Epithelial cell of esophagus (primary cell): ENCODE measurements at regions not wholly inside any gene's neighbourhood (a gene's known extent, or its start where the extent isn't known, plus 50 kb on each side); places are given as distances from the start of the nearest gene placed in this dataset.

Experiments used
- DNase-seq: peaks from one replicate; pipeline ENCODE4 v3.0.0; 2010; ENCODE audit warnings: low read depth
- H3K4me3 ChIP-seq: 2 replicates; pipeline ENCODE4 v1.5.1; 2011; ENCODE audit warnings: mild to moderate bottlenecking, low read length, control low read depth
- TF ChIP-seq, protein P1 (sequence below): IDR thresholded peaks from 2 replicates; pipeline ENCODE4 v1.5.1; 2011; ENCODE audit warnings: low read depth, mild to moderate bottlenecking, low read length, control low read depth, inconsistent platforms; ENCODE audit not compliant: insufficient read depth; ENCODE audit errors: missing control alignments

DNA sequence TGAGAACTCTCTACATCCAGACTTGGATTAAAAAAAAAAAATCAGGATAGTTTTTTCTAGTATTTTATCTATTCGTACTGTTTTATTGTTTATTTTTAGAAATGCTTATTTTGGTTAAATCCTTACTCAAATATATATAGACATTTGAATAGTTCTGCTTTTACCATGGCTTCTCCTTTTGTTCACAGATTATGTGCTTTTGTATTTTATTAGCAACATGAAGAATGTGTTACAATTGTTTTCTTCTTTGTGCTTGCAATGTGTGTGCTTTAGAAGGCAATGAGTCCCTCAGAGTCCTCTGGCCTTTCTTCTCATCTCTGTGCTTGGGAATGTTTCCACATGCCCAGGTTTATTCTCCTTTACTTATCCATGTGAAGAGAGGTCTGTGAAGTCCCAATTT is 324.0 kb downstream of the KCNRG start:
- TF ChIP-seq, protein P1, sequence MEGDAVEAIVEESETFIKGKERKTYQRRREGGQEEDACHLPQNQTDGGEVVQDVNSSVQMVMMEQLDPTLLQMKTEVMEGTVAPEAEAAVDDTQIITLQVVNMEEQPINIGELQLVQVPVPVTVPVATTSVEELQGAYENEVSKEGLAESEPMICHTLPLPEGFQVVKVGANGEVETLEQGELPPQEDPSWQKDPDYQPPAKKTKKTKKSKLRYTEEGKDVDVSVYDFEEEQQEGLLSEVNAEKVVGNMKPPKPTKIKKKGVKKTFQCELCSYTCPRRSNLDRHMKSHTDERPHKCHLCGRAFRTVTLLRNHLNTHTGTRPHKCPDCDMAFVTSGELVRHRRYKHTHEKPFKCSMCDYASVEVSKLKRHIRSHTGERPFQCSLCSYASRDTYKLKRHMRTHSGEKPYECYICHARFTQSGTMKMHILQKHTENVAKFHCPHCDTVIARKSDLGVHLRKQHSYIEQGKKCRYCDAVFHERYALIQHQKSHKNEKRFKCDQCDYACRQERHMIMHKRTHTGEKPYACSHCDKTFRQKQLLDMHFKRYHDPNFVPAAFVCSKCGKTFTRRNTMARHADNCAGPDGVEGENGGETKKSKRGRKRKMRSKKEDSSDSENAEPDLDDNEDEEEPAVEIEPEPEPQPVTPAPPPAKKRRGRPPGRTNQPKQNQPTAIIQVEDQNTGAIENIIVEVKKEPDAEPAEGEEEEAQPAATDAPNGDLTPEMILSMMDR: no peak
- no peak overlapping the region for H3K4me3 ChIP-seq

DNA sequence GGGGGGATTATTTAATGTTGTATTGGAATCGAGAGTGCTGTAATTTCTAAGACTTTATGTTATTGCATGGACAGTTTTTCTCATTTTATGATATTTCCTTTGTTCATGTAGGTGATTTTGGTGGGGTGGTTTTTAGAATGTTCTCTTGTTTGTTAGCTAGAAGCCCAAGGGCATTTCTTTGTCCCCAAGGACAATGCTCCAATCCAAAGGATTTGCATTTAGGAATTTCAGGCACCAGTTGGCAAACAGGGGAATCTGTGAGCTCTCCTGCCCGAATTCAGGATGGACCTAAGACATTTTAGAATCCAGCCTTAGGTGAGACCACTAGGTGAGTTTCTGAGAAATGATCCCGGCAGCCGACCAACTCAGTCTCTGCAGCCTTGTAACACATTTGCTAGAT is 324.9 kb downstream of the KCNRG start:
- no peak overlapping the region for H3K4me3 ChIP-seq
- TF ChIP-seq, protein P1: no peak
- DNase-seq: no peak

More for the DNA sequence above, 324.0 kb downstream of the KCNRG start:
- DNase-seq: no peak

DNA sequence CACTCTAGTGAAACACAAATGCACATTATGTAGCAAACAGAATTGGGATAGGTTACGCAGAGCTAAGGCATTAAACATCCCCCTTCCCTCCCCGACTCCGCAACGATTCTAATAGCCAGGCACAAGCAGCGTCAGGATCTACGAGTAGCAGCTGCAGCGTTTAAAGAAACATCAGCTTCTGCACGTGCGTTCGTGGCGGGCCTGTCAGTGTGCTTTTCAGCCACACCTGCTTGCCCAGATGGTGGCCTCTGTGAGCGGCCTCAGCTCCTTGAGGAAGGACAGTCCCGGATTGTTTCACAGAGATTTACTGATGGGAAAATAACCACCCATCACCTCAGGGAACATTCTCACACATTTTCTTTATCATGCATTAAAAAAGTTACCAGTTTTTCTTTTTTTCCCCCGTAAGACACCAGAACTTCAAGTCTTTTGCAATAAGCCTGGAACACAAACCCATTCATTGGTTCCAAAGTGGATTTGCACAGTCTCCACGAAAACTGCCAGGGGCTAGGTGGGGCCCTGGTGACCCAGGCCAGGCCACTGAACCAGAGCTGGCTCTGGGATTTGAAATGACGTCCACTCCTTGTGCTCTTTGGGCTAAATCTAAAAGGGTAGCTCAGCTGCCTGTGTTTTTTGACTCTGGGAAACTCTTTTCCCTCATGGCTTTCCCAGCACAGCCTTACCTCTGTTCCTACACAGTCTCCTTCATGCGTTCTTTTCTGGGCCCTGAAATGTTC is 325.5 kb downstream of the KCNRG start:
- TF ChIP-seq, protein P1: no peak
- no peak overlapping the region for H3K4me3 ChIP-seq
- DNase-seq: no peak

DNA sequence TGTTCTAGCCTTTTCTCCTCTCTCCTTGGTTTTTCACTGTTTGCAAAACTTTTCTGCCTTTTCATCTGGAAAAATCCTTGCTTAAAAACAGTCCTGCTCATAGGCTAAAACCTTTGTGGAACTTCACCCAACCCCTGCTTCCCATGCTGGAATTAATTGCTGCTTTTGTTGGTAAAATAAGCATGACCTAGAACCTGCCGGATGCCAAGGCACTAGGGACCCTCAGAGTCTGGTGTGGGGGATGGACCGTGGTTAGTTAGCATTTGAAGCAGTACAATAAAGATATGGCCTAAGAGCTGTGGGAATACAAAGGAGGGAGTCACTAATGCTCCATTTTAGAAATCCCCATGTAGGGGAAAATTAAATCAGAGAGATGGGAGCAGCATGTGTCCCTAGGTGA is 326.3 kb downstream of the KCNRG start:
- TF ChIP-seq, protein P1: no peak
- DNase-seq: no peak
- no peak overlapping the region for H3K4me3 ChIP-seq

DNA sequence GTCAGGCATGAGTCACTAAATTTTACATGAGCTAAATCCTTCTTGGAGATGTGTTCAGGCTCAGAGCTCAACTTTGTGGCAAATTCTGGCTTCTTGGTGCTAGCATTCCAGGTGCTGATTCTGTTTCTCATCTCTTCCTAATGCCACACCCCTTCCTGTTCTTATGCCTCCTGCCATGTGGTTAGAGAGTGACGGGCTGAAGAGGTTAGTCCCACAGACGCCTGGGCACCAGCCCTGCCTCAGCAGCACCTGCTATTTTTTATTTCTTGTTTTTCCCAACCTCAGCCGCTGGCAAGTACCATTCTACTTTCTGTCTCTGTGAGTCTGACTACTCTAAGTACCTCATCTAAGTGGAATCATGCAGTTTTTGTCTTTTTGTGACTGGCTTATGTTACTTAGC is 329.5 kb downstream of the KCNRG start:
- TF ChIP-seq, protein P1: no peak
- H3K4me3 ChIP-seq: no peak overlapping the region
- peak; percentile 22 for DNase-seq

DNA sequence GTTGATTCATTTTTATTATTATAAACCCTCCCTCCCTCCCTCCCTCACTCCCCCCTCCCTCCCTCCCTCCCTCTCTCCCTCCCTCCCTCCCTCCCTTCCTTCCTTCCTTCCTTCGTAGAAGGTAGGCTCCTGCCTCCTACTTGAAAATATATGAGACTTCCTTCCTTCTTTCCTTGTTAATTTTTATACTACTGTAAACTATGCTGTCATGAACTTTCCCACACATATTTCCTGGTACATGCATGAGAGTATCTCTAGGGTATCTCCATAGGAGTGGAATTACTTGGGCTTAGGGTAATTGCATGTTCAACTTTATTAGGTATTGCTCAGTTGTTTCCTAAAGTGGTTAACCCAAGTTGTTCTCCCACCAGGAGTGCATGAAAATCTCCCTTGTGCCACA is 330.6 kb downstream of the KCNRG start:
- TF ChIP-seq, protein P1: no peak
- no peak overlapping the region for H3K4me3 ChIP-seq
- no peak for DNase-seq

DNA sequence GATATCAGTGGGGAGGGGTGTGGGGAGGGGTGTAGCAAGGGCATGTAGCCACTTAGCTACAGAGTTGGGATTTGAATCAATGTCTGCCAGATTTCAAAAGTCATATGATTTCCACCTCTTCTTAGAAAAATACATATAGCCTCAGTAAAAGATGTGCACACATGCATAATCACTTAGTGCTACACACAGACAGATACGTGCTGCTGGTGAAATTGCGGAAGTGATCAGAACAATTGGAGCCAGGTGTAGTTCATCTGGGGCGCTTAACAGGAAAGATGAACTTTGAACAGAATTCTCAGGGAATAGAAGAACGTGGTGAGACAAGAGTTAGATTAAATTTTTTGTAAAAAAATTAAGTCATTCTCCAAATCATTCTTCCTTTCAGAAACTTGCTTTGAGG is 333.1 kb downstream of the KCNRG start:
- DNase-seq: no peak
- TF ChIP-seq, protein P1: no peak
- H3K4me3 ChIP-seq: no peak overlapping the region
